ENCODE measurements at regions not wholly inside any gene's neighbourhood (a gene's known extent, or its start where the extent isn't known, plus 50 kb on each side); places are given as distances from the start of the nearest gene placed in this dataset.

- Histone ChIP-seq H3K79me1 (ENCODE audit: low read depth, low read length) (no peaks in the 10 kb centered on the region), H2BK120ac (ENCODE audit: low read depth, low read length) (no peak overlapping the region), H3K9me3 (replicated peaks in 1 of 2; ENCODE audit: control insufficient read depth in 2 of 2, insufficient read depth in 1 of 2, low read depth in 1 of 2, low read length in 2 of 2) (no peaks in the 10 kb centered on the region), H3K4me2 (ENCODE audit: insufficient read depth, low read length, poor library complexity, severe bottlenecking) (no peak overlapping the region), H4K8ac (ENCODE audit: low read depth, low read length) (no peak overlapping the region), H2AFZ (ENCODE audit: low read length) (no peak overlapping the region), H2BK15ac (ENCODE audit: low read length) (no peak overlapping the region), H3K4me3 (ENCODE audit: low read length in 2 of 2) (no peak overlapping the region), H3K27ac (replicated peaks; ENCODE audit: low read length) (no peak overlapping the region), H4K91ac (ENCODE audit: low read depth, low read length, poor library complexity) (no peak overlapping the region), H3K4me1 (ENCODE audit: control insufficient read depth in 2 of 2, insufficient read depth in 1 of 2, low read depth in 1 of 2, low read length in 2 of 2) (peaks cover 0 to 12% of the 10 kb centered on the region in 2 donors), H3K23ac (ENCODE audit: low read depth, low read length, poor library complexity) (no peak overlapping the region), H3K14ac (ENCODE audit: low read length) (no peak overlapping the region), H3K27me3 (ENCODE audit: control insufficient read depth in 3 of 3, insufficient read depth in 3 of 3, low read depth in 1 of 3, low read length in 3 of 3) (no peaks in the 10 kb centered on the region), H2BK12ac (ENCODE audit: low read length) (no peak overlapping the region), H3K36me3 (replicated peaks in 1 of 2; ENCODE audit: control insufficient read depth in 2 of 2, insufficient read depth in 2 of 2, low read length in 2 of 2) (no peaks in the 10 kb centered on the region), H2BK5ac (ENCODE audit: low read length) (no peak overlapping the region), H3K18ac (ENCODE audit: low read length) (no peak overlapping the region), H3K4ac (ENCODE audit: low read length) (no peak overlapping the region), H3K9ac (ENCODE audit: low read depth, low read length, poor library complexity) (no peak overlapping the region), H2AK5ac (ENCODE audit: low read depth, low read length) (no peak overlapping the region)
- DNase-seq (ENCODE audit: low spot score), result no peak
- no CpG with 5 or more reads among the region's 4 CpGs for WGBS, 2 donors (ENCODE audit: extremely low coverage in 2 of 2, insufficient read length in 2 of 2, insufficient replicate concordance in 1 of 2)
Measured at GRCh38 chr20:16208443-16208842, 364.8 kb downstream of the KIF16B start.

- H3K79me1 ChIP-seq (ENCODE audit: low read depth, low read length), result no peaks in the 10 kb centered on the region
- no peaks in the 10 kb centered on the region for H3K27me3 ChIP-seq (ENCODE audit: control insufficient read depth in 3 of 3, insufficient read depth in 3 of 3, low read depth in 1 of 3, low read length in 3 of 3)
- no peak for DNase-seq (ENCODE audit: low spot score)
- H3K4me2 ChIP-seq (ENCODE audit: insufficient read depth, low read length, poor library complexity, severe bottlenecking), result no peak overlapping the region
- no peak overlapping the region for H2AFZ ChIP-seq (ENCODE audit: low read length)
- H3K4ac ChIP-seq (ENCODE audit: low read length), result no peak overlapping the region
- no peak overlapping the region for H3K4me3 ChIP-seq (ENCODE audit: low read length in 2 of 2)
- peak overlapping the region; percentile 20 for H2AK5ac ChIP-seq (ENCODE audit: low read depth, low read length)
- H3K18ac ChIP-seq (ENCODE audit: low read length), result no peak overlapping the region
- H2BK5ac ChIP-seq (ENCODE audit: low read length), result no peak overlapping the region
- H4K91ac ChIP-seq (ENCODE audit: low read depth, low read length, poor library complexity), result no peak overlapping the region
- H2BK120ac ChIP-seq (ENCODE audit: low read depth, low read length), result no peak overlapping the region
- no peak overlapping the region for H3K23ac ChIP-seq (ENCODE audit: low read depth, low read length, poor library complexity)
- H2BK15ac ChIP-seq (ENCODE audit: low read length), result peak overlapping the region; percentile 17
- no peaks in the 10 kb centered on the region for H3K9me3 ChIP-seq (replicated peaks in 1 of 2; ENCODE audit: control insufficient read depth in 2 of 2, insufficient read depth in 1 of 2, low read depth in 1 of 2, low read length in 2 of 2)
- no peak overlapping the region for H4K8ac ChIP-seq (ENCODE audit: low read depth, low read length)
- no peaks in the 10 kb centered on the region for H3K36me3 ChIP-seq (replicated peaks in 1 of 2; ENCODE audit: control insufficient read depth in 2 of 2, insufficient read depth in 2 of 2, low read length in 2 of 2)
- peaks cover 0 to 12% of the 10 kb centered on the region in 2 donors for H3K4me1 ChIP-seq (ENCODE audit: control insufficient read depth in 2 of 2, insufficient read depth in 1 of 2, low read depth in 1 of 2, low read length in 2 of 2)
- H2BK12ac ChIP-seq (ENCODE audit: low read length), result no peak overlapping the region
- WGBS, 2 donors (ENCODE audit: extremely low coverage in 2 of 2, insufficient read length in 2 of 2, insufficient replicate concordance in 1 of 2), result no CpG with 5 or more reads among the region's 3 CpGs
- H3K9ac ChIP-seq (ENCODE audit: low read depth, low read length, poor library complexity), result no peak overlapping the region
- H3K27ac ChIP-seq (replicated peaks; ENCODE audit: low read length), result no peak overlapping the region
- H3K14ac ChIP-seq (ENCODE audit: low read length), result no peak overlapping the region
Measured at GRCh38 chr20:16206817-16207216, 366.4 kb downstream of the KIF16B start.

- no peak overlapping the region for H2BK5ac ChIP-seq (ENCODE audit: low read length)
- no peaks in the 10 kb centered on the region for H3K79me1 ChIP-seq (ENCODE audit: low read depth, low read length)
- WGBS, 2 donors (ENCODE audit: extremely low coverage in 2 of 2, insufficient read length in 2 of 2, insufficient replicate concordance in 1 of 2), result no CpG with 5 or more reads among the region's 2 CpGs
- no peaks in the 10 kb centered on the region for H3K36me3 ChIP-seq (replicated peaks in 1 of 2; ENCODE audit: control insufficient read depth in 2 of 2, insufficient read depth in 2 of 2, low read length in 2 of 2)
- no peak overlapping the region for H4K8ac ChIP-seq (ENCODE audit: low read depth, low read length)
- peaks cover 0 to 12% of the 10 kb centered on the region in 2 donors for H3K4me1 ChIP-seq (ENCODE audit: control insufficient read depth in 2 of 2, insufficient read depth in 1 of 2, low read depth in 1 of 2, low read length in 2 of 2)
- no peak overlapping the region for H3K27ac ChIP-seq (replicated peaks; ENCODE audit: low read length)
- H2BK120ac ChIP-seq (ENCODE audit: low read depth, low read length), result no peak overlapping the region
- no peak overlapping the region for H4K91ac ChIP-seq (ENCODE audit: low read depth, low read length, poor library complexity)
- DNase-seq (ENCODE audit: low spot score), result no peak
- H2AFZ ChIP-seq (ENCODE audit: low read length), result peak overlapping the region; percentile 55
- H3K4me3 ChIP-seq (ENCODE audit: low read length in 2 of 2), result no peak overlapping the region
- no peak overlapping the region for H3K4me2 ChIP-seq (ENCODE audit: insufficient read depth, low read length, poor library complexity, severe bottlenecking)
- H2BK15ac ChIP-seq (ENCODE audit: low read length), result no peak overlapping the region
- H3K27me3 ChIP-seq (ENCODE audit: control insufficient read depth in 3 of 3, insufficient read depth in 3 of 3, low read depth in 1 of 3, low read length in 3 of 3), result no peaks in the 10 kb centered on the region
- no peak overlapping the region for H2AK5ac ChIP-seq (ENCODE audit: low read depth, low read length)
- no peak overlapping the region for H3K4ac ChIP-seq (ENCODE audit: low read length)
- H3K9ac ChIP-seq (ENCODE audit: low read depth, low read length, poor library complexity), result no peak overlapping the region
- no peaks in the 10 kb centered on the region for H3K9me3 ChIP-seq (replicated peaks in 1 of 2; ENCODE audit: control insufficient read depth in 2 of 2, insufficient read depth in 1 of 2, low read depth in 1 of 2, low read length in 2 of 2)
- no peak overlapping the region for H3K23ac ChIP-seq (ENCODE audit: low read depth, low read length, poor library complexity)
- H2BK12ac ChIP-seq (ENCODE audit: low read length), result no peak overlapping the region
- H3K18ac ChIP-seq (ENCODE audit: low read length), result no peak overlapping the region
- H3K14ac ChIP-seq (ENCODE audit: low read length), result no peak overlapping the region
Measured at GRCh38 chr20:16205507-16205906, 367.7 kb downstream of the KIF16B start.

GRCh38 chr20:16203096-16203495, 370.2 kb downstream of the KIF16B start:
- Histone ChIP-seq H3K4ac (ENCODE audit: low read length) (no peak overlapping the region), H3K14ac (ENCODE audit: low read length) (no peak overlapping the region), H2BK12ac (ENCODE audit: low read length) (no peak overlapping the region), H3K4me3 (ENCODE audit: low read length in 2 of 2) (no peak overlapping the region), H3K36me3 (replicated peaks in 1 of 2; ENCODE audit: control insufficient read depth in 2 of 2, insufficient read depth in 2 of 2, low read length in 2 of 2) (no peaks in the 10 kb centered on the region), H4K91ac (ENCODE audit: low read depth, low read length, poor library complexity) (no peak overlapping the region), H3K4me2 (ENCODE audit: insufficient read depth, low read length, poor library complexity, severe bottlenecking) (no peak overlapping the region), H3K79me1 (ENCODE audit: low read depth, low read length) (no peaks in the 10 kb centered on the region), H2BK15ac (ENCODE audit: low read length) (no peak overlapping the region), H3K18ac (ENCODE audit: low read length) (no peak overlapping the region), H4K8ac (ENCODE audit: low read depth, low read length) (no peak overlapping the region), H2AK5ac (ENCODE audit: low read depth, low read length) (no peak overlapping the region), H2AFZ (ENCODE audit: low read length) (no peak overlapping the region), H3K4me1 (ENCODE audit: control insufficient read depth in 2 of 2, insufficient read depth in 1 of 2, low read depth in 1 of 2, low read length in 2 of 2) (peaks cover 0 to 12% of the 10 kb centered on the region in 2 donors), H2BK120ac (ENCODE audit: low read depth, low read length) (no peak overlapping the region), H3K9ac (ENCODE audit: low read depth, low read length, poor library complexity) (no peak overlapping the region), H3K9me3 (replicated peaks in 1 of 2; ENCODE audit: control insufficient read depth in 2 of 2, insufficient read depth in 1 of 2, low read depth in 1 of 2, low read length in 2 of 2) (peaks cover 0 to 6% of the 10 kb centered on the region in 2 donors), H3K23ac (ENCODE audit: low read depth, low read length, poor library complexity) (no peak overlapping the region), H3K27me3 (ENCODE audit: control insufficient read depth in 3 of 3, insufficient read depth in 3 of 3, low read depth in 1 of 3, low read length in 3 of 3) (no peaks in the 10 kb centered on the region), H3K27ac (replicated peaks; ENCODE audit: low read length) (no peak overlapping the region), H2BK5ac (ENCODE audit: low read length) (no peak overlapping the region)
- no peak for DNase-seq (ENCODE audit: low spot score)
